GM19468 (cell line): ENCODE measurements at regions not wholly inside any gene's neighbourhood (a gene's known extent, or its start where the extent isn't known, plus 50 kb on each side); places are given as distances from the start of the nearest gene placed in this dataset.
"Not testable (repeated sequence)": the region's sequence is repeated elsewhere in the genome, so short reads cannot be mapped to it uniquely, and the experiment has no call there.

Experiments
- ATAC-seq: cut with Tn5 transposase; IDR thresholded peaks from one replicate; pipeline ENCODE4 v1.9.1; 2021; ENCODE audit warnings: mild to moderate bottlenecking, moderate library complexity, moderate number of reproducible peaks; ENCODE audit not compliant: unreplicated experiment; ENCODE audit errors: extremely low read depth

DNA sequence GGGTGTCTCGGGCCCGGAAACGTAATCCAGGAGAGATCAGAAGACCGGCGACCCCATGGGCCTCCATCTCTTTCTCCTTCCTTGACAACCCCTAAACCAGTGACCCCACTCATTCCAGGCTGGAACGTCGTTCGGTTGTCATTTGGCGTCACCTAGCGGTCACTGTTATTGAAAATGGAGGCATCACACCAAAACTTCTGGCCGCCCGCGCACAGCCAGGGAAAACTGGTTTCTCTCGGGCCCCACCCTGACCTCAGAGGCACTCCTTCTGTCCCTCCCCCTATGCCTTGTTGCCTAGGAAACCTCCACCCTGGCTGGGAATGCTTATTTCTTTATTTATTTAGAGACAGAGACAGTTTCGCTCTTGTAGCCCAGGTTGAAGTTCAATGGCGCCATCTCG lies 2327.3 kb upstream of the TPTE start:
- not testable (repeated sequence) for ATAC-seq

GRCh38 chr21:8197377-8198027 lies 2323.9 kb upstream of the TPTE start:
- peak; percentile 45 for ATAC-seq

GRCh38 chr21:8205094-8205891 lies 2316.1 kb upstream of the TPTE start:
- ATAC-seq: not testable (repeated sequence)

DNA sequence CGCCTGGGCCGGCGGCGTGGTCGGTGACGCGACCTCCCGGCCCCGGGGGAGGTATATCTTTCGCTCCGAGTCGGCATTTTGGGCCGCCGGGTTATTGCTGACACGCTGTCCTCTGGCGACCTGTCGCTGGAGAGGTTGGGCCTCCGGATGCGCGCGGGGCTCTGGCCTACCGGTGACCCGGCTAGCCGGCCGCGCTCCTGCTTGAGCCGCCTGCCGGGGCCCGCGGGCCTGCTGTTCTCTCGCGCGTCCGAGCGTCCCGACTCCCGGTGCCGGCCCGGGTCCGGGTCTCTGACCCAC lies 2315.5 kb upstream of the TPTE start:
- ATAC-seq: not testable (repeated sequence)

DNA sequence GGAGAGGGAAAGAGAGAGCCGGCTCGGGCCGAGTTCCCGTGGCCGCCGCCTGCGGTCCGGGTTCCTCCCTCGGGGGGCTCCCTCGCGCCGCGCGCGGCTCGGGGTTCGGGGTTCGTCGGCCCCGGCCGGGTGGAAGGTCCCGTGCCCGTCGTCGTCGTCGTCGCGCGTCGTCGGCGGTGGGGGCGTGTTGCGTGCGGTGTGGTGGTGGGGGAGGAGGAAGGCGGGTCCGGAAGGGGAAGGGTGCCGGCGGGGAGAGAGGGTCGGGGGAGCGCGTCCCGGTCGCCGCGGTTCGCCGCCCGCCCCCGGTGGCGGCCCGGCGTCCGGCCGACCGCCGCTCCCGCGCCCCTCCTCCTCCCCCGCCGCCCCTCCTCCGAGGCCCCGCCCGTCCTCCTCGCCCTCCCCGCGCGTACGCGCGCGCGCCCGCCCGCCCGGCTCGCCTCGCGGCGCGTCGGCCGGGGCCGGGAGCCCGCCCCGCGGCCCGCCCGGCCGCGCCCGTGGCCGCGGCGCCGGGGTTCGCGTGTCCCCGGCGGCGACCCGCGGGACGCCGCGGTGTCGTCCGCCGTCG lies 2308.3 kb upstream of the TPTE start:
- ATAC-seq: not testable (repeated sequence)

DNA sequence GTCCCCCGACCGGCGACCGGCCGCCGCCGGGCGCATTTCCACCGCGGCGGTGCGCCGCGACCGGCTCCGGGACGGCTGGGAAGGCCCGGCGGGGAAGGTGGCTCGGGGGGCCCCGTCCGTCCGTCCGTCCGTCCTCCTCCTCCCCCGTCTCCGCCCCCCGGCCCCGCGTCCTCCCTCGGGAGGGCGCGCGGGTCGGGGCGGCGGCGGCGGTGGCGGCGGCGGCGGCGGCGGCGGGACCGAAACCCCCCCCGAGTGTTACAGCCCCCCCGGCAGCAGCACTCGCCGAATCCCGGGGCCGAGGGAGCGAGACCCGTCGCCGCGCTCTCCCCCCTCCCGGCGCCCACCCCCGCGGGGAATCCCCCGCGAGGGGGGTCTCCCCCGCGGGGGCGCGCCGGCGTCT lies 2306.8 kb upstream of the TPTE start:
- ATAC-seq: not testable (repeated sequence)

DNA sequence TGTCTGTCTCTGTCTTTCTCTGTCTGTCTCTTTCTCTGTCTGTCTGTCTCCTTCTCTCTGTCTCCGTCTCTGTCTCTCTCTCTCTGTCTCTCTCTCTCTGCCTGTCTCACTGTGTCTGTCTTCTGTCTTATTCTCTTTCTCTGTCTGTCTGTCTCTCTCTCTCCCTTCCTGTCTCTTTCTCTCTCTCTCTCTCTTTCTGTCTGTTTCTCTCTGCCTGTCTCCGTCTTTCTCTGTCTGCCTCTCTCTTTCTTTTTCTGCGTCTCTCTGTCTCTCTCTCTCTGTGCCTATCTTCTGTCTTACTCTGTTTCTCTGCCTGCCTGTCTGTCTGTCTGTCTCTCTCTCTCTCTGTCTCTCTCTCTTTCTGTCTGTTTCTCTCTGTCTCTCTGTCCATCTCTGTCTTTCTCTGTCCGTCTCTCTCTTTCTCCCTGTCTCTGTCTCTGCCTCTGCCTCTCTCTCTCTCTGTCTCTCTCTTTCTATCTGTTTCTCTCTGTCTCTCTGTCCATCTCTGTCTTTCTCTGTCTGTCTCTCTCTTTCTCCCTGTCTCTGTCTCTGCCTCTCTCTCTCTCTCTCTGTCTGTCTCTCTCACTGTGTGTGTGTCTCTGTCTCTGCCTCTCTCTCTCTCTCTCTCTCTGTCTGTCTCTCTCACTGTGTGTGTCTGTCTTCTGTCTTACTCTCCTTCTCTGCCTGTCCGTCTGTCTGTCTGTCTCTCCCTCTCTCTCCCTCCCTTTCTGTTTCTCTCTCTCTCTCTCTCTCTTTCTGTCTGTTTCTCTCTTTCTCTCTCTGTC lies 2291.8 kb upstream of the TPTE start:
- ATAC-seq: not testable (repeated sequence)

GRCh38 chr21:8231252-8231651 lies 2290.1 kb upstream of the TPTE start:
- ATAC-seq: not testable (repeated sequence)

DNA sequence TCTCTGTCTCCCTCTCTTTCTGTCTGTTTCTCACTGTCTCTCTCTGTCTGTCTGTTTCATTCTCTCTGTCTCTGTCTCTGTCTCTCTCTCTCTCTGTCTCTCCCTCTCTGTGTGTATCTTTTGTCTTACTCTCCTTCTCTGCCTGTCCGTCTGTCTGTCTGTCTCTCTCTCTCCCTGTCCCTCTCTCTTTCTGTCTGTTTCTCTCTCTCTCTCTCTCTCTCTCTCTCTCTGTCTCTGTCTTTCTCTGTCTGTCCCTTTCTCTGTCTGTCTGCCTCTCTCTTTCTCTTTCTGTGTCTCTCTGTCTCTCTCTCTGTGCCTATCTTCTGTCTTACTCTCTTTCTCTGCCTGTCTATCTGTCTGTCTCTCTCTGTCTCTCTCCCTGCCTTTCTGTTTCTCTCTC lies 2288.4 kb upstream of the TPTE start:
- ATAC-seq: not testable (repeated sequence)

DNA sequence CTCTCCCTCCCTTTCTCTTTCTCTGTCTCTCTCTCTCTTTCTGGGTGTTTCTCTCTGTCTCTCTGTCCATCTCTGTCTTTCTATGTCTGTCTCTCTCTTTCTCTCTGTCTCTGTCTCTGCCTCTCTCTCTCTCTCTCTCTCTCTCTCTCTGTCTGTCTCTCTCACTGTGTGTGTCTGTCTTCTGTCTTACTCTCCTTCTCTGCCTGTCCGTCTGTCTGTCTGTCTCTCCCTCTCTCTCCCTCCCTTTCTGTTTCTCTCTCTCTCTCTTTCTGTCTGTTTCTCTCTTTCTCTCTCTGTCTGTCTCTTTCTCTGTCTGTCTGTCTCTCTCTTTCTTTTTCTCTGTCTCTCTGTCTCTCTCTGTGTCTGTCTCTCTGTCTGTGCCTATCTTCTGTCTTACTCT lies 2287.3 kb upstream of the TPTE start:
- ATAC-seq: not testable (repeated sequence)

GRCh38 chr21:8244723-8245641 lies 2276.4 kb upstream of the TPTE start:
- ATAC-seq: peak; percentile 8

DNA sequence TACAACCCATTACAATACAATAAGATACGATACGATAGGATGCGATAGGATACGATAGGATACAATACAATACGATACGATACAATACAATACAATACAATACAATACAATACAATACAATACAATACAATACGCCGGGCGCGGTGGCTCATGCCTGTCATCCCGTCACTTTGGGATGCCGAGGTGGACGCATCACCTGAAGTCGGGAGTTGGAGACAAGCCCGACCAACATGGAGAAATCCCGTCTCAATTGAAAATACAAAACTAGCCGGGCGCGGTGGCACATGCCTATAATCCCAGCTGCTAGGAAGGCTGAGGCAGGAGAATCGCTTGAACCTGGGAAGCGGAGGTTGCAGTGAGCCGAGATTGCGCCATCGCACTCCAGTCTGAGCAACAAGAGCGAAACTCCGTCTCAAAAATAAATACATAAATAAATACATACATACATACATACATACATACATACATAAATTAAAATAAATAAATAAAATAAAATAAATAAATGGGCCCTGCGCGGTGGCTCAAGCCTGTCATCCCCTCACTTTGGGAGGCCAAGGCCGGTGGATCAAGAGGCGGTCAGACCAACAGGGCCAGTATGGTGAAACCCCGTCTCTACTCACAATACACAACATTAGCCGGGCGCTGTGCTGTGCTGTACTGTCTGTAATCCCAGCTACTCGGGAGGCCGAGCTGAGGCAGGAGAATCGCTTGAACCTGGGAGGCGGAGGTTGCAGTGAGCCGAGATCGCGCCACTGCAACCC lies 2275.6 kb upstream of the TPTE start:
- peak; percentile 67 for ATAC-seq

DNA sequence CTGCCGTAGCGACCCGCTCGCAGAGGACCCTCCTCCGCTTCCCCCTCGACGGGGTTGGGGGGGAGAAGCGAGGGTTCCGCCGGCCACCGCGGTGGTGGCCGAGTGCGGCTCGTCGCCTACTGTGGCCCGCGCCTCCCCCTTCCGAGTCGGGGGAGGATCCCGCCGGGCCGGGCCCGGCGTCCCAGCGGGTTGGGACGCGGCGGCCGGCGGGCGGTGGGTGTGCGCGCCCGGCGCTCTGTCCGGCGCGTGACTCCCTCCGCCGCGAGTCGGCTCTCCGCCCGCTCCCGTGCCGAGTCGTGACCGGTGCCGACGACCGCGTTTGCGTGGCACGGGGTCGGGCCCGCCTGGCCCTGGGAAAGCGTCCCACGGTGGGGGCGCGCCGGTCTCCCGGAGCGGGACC lies 2269.7 kb upstream of the TPTE start:
- peak; percentile 26 for ATAC-seq

DNA sequence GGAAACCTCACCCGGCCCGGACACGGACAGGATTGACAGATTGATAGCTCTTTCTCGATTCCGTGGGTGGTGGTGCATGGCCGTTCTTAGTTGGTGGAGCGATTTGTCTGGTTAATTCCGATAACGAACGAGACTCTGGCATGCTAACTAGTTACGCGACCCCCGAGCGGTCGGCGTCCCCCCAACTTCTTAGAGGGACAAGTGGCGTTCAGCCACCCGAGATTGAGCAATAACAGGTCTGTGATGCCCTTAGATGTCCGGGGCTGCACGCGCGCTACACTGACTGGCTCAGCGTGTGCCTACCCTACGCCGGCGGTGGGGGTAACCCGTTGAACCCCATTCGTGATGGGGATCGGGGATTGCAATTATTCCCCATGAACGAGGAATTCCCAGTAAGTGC lies 2266.3 kb upstream of the TPTE start:
- ATAC-seq: not testable (repeated sequence)

- not testable (repeated sequence) for ATAC-seq
Observed at GRCh38 chr21:8257083-8257799, 2264.1 kb upstream of the TPTE start.

DNA sequence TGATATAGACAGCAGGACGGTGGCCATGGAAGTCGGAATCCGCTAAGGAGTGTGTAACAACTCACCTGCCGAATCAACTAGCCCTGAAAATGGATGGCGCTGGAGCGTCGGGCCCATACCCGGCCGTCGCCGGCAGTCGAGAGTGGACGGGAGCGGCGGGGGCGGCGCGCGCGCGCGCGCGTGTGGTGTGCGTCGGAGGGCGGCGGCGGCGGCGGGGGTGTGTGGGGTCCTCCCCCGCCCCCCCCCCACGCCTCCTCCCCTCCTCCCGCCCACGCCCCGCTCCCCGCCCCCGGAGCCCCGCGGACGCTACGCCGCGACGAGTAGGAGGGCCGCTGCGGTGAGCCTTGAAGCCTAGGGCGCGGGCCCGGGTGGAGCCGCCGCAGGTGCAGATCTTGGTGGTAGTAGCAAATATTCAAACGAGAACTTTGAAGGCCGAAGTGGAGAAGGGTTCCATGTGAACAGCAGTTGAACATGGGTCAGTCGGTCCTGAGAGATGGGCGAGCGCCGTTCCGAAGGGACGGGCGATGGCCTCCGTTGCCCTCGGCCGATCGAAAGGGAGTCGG lies 2261.2 kb upstream of the TPTE start:
- not testable (repeated sequence) for ATAC-seq
